GM19043 (cell line): ENCODE measurements at regions not wholly inside any gene's neighbourhood (a gene's known extent, or its start where the extent isn't known, plus 50 kb on each side); places are given as distances from the start of the nearest gene placed in this dataset.
"Not testable (repeated sequence)": the region's sequence is repeated elsewhere in the genome, so short reads cannot be mapped to it uniquely, and the experiment has no call there.

ENCODE experiments used
- ATAC-seq: cut with Tn5 transposase; IDR thresholded peaks from one replicate; pipeline ENCODE4 v1.9.1; 2021; ENCODE audit warnings: low read depth; ENCODE audit not compliant: unreplicated experiment

- ATAC-seq: no peak
Observed at GRCh38 chr5:117615226-117615625, 1040.6 kb upstream of the SEMA6A start.

DNA sequence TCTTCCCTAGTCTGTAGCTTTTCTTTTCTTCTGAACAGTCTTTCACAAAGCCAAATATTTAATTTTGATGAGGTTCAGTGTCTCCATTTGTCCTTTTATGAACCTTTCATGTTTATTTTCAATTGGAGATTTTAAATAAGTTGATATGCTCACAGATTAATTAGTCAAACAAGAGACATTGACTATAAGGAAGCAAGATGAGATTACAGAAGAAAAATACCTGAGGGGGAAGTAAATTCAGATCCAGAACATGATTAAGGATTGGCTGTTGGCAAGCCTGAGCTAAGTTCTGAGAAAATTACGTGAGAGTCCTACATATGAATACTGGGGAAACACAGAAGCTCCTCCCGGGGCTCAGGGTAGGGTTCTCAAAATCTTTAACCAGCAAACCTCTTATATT is 1039.8 kb upstream of the SEMA6A start:
- no peak for ATAC-seq

GRCh38 chr5:117604845-117605244 is 1030.2 kb upstream of the SEMA6A start:
- no peak for ATAC-seq

GRCh38 chr5:117599811-117600210 is 1025.2 kb upstream of the SEMA6A start:
- ATAC-seq: not testable (repeated sequence)

DNA sequence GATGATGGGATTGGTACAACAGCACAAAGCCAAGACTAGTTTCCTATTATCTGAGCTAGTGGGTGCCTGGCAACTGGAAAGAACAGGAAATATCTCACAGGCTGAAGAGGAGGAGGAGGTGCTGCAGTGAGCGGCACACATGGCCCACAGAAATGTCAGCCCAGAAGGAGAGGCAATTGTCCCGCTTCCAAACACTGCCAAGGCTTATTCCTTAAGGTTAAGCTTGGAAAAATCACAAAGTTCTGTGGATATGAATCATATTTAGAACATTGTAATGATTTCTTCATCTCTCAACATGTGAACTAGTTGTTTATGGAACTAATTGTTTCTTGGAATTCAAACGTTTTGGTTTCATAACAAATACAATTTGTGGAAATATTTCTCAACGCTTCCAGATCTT is 1019.5 kb upstream of the SEMA6A start:
- ATAC-seq: no peak

DNA sequence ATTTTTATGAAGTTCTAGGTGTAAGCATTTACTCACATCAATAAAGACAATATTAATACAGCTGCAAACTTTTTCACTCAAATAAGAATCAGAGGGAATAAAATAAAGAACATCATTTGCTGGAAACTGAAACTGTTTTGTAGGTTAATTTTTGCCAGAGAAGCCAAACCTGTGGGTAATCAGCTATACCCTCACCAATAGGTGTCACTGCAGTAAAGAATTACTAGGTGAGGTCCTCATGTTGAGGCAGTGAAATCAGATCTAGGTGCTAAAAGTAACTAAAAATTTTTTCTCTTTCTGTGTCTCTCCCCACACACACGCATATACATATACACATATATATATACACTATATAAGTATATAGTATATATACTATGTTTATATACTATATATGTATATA is 1016.3 kb upstream of the SEMA6A start:
- ATAC-seq: no peak

- ATAC-seq: no peak
Observed at GRCh38 chr5:117588611-117589010, 1014.0 kb upstream of the SEMA6A start.

DNA sequence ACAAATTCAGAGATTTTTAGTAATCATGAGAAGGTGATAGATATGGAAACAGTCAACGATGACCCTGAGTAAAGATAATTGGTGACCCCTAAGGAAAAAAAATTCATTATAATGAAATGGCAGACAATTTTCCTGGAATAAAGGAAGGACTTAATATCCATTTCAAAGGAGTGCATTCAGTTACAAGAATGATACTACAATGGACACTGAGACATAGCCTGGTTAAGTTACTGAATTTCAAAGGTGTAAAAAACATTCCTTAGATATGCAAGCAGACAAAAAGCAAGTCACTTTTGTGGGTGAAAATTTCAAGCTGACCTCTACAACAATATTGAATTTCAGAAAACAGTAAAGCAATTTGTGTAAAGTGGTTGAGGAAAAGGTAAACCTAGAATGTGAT is 1012.5 kb upstream of the SEMA6A start:
- ATAC-seq: no peak

- ATAC-seq: no peak
Observed at GRCh38 chr5:117568622-117569021, 994.0 kb upstream of the SEMA6A start.

DNA sequence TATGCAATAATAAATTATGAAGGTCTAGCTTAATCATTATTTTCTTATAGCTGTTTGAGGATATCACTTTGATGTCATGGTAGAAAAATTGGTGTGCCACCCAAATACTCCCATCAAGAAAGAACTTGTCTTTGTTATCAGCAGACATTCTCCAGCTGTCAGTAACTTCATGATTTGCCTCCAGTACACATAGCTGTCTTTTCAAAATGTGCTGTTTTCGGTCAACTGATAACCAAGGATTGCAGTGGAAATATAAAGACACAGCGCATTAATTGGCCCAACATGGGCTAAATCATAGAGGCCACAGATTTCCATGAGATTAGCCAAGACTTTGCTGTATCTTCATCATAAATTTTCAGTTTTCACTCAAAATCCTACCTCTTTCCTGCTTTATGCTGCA is 993.5 kb upstream of the SEMA6A start:
- no peak for ATAC-seq

GRCh38 chr5:117562647-117563046 is 988.0 kb upstream of the SEMA6A start:
- ATAC-seq: no peak

DNA sequence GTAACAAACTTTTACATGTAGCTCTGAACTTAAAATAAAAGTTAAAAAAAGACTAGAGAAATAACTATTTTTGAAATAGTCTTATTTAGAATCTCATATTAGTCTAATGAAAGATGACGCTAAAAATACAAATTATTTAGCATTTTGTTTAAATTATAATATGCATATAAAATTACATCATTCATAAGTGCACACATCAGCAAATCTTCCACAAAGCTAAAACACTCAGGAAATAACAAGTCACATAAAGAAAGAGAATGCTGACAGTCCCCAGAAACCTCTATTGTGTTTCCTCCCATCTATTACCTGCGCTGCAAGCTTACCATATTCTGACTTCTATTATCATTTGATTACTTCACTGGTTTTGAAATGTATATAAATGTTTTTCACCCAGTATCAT is 986.9 kb upstream of the SEMA6A start:
- no peak for ATAC-seq

DNA sequence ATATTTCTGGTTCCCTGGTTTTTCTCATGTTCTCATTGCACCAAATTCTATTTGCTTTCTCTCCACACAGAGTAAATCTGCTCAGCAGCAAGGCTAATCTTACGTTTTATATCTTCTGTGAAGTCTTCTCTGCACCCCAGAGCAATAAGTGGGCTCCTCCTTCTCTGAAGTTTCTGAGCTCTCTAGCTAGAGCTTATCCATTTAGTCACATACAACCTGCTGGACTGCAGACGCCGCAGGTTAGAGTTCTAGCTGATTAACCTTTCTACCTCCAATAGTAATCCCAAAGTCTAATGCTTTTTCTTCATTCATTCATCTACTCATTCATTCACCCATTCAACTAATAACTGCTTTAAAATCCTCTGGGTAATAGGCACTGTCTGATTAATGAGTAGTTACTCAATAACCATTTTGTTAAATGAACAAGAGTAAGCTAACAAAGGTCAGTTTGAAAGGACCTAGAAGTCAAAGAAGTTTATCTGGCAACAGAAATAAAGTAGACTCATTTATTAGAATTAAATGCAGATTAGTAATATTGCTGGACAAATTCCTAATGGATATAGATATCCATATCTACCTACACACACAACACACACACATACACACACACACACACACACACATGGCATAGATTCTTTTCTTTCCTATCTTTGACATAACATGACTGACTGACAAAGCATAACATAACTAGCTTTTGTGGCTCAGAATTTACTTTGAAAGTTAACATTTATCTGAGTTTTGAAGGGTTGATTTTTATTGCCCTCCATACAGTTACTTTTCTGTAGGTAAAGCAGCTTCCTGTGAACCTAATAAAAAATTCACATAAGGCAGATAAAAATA is 984.6 kb upstream of the SEMA6A start:
- no peak for ATAC-seq

GRCh38 chr5:117551236-117551635 is 976.6 kb upstream of the SEMA6A start:
- ATAC-seq: no peak

- no peak for ATAC-seq
Observed at GRCh38 chr5:117547192-117547591, 972.6 kb upstream of the SEMA6A start.

DNA sequence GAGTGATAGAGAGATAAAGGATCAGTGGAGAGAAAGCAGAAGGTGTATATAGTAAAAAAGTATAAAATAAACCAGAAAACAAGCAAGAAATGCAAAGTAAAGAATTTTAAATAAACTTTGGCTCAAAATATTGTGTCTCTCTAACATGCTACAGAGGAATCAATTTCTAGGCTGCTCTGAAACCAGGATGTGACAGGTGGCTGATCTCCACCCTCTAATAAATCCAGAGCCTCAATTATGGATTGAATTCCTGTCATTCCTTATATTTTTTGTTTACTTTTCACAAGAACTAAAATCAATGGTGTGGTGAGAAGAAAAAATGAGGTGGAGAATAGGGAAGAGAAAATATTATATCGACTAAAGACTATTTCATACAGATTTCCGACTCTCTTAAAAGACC is 965.1 kb upstream of the SEMA6A start:
- no peak for ATAC-seq

DNA sequence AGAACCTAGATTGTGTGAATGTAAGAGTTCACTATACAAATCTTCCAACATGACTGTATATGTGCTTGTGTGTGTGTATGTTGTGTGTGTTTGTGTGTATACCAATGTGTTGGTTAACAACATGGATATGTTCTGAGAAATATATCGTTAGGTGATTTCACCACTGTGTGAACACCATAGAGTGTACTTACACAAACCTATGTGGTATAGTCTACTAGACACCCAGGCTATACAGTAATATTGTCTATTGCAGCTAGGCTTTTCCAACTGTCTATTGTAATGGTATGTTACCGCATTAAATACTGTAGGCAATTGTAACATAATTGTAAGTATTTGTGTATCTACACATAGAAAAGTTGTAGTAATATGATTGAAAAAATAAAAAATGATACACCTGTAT is 959.2 kb upstream of the SEMA6A start:
- no peak for ATAC-seq

DNA sequence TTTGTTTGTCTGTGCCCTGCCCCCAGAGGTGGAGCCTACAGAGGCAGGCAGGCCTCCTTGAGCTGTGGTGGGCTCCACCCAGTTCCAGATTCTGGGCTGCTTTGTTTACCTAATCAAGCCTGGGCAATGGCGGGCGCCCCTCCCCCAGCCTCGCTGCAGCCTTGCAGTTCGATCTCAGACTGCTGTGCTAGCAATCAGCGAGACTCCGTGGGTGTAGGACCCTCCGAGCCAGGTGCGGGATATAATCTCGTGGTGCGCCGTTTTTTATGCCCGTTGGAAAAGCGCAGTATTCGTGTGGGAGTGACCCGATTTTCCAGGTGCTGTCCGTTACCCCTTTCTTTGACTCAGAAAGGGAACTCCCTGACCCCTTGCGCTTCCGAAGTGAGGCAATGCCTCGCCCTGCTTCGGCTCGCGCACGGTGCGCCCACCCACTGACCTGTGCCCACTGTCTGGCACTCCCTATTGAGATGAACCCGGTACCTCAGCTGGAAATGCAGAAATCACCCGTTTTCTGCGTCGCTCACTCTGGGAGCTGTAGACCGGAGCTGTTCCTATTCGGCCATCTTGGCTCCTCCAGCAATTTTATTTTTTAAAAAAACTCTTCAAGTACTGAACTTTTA is 958.5 kb upstream of the SEMA6A start:
- ATAC-seq: not testable (repeated sequence)

- no peak for ATAC-seq
Observed at GRCh38 chr5:117519957-117520500, 945.4 kb upstream of the SEMA6A start.

GRCh38 chr5:117504305-117504704 is 929.7 kb upstream of the SEMA6A start:
- no peak for ATAC-seq

DNA sequence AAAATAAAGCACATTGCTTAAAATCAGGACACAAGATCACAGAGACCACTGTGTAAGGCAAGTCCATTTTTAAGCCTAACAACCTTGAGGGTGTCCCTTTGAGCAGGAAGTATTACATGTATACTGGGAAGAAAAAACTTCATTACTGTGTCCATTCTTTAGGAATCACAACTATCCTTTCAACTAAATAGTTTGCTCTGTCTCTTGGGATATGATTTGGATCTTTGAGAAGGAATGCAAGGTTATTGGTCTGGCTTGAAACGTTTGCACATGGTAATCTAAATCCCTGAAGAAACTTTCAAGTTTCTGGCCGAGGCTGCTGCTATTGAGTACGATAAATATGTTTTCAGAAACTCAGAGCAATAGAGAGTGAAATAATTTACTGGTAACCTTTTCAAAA is 923.0 kb upstream of the SEMA6A start:
- ATAC-seq: no peak

GRCh38 chr5:117496801-117497200 is 922.2 kb upstream of the SEMA6A start:
- ATAC-seq: no peak
